Fibroblast of mammary gland (primary cell): ENCODE measurements at regions not wholly inside any gene's neighbourhood (a gene's known extent, or its start where the extent isn't known, plus 50 kb on each side); places are given as distances from the start of the nearest gene placed in this dataset.
A peak's percentile ranks its signal among the peaks of the same experiment; 100 is the strongest.

Experiments used
- DNase-seq: peaks from one replicate; pipeline ENCODE4 v3.0.0-alpha.2; 2010; ENCODE audit warnings: low read depth
- H3K4me3 ChIP-seq: 2 replicates; pipeline ENCODE4 v1.5.1; 2011; ENCODE audit warnings: low read depth, mild to moderate bottlenecking, low read length, moderate library complexity; ENCODE audit not compliant: control insufficient read depth
- TF ChIP-seq, protein P1 (sequence below): conservative IDR thresholded peaks from 2 replicates; pipeline ENCODE4 v1.5.1; 2011; ENCODE audit warnings: low read depth, low read length, inconsistent platforms; ENCODE audit not compliant: control insufficient read depth, insufficient read depth

DNA sequence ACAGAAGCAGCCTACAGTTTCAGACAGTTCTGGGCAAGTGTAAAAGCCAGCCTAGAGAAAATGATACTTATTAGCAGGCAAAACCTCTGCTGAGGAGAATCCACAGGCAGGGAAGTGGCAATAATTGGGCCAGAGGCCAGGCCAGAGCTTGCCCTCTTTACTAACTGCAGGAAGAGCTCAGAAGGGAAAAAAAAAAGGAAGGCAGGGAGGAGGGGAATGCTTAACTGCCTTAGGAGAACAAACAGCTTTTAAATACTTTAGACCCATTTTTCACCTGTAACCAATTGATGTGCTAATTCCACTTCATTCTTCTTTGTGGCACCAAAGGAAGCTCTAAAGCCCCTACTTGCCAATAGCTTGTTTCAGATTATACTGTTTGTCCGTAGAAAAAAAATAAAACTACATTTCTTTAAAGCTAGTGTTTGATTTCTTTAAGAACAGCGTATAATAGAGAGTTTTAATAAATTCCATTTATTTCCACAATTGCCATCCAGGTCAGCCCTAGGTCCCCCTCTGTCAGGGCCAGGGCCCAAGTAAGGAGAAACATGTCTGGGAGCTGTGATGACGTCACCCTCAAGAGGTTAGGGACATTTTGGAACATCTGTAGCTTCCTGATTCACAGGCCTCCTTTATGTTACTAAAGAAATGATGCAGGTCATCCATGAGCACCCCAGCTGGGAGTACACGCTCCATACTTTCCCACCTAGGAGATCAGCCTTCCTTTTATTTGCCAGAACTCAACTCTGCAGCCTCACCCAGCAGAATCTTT is 384.3 kb downstream of the CDC5L start:
- peak; percentile 12 for DNase-seq
- H3K4me3 ChIP-seq, result no peak overlapping the region
- TF ChIP-seq, protein P1, sequence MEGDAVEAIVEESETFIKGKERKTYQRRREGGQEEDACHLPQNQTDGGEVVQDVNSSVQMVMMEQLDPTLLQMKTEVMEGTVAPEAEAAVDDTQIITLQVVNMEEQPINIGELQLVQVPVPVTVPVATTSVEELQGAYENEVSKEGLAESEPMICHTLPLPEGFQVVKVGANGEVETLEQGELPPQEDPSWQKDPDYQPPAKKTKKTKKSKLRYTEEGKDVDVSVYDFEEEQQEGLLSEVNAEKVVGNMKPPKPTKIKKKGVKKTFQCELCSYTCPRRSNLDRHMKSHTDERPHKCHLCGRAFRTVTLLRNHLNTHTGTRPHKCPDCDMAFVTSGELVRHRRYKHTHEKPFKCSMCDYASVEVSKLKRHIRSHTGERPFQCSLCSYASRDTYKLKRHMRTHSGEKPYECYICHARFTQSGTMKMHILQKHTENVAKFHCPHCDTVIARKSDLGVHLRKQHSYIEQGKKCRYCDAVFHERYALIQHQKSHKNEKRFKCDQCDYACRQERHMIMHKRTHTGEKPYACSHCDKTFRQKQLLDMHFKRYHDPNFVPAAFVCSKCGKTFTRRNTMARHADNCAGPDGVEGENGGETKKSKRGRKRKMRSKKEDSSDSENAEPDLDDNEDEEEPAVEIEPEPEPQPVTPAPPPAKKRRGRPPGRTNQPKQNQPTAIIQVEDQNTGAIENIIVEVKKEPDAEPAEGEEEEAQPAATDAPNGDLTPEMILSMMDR, result no peak

DNA sequence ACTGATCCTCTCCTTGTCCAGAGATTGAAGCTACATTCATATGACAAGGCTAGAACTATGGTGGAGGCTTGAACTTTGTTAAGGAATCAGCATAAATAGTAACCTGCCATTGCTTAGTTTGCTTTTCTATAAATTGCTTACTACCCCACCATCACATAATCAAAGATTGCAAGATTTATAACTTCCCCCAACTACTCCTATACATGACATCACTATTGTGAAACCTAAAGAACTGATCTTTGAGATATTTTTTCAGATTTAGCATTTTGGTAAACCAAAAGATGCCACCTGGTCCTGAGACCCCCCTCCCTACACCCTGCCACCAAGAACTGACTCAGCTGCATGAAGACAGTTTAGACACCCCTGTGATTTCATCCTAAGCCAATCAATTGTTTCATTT is 385.3 kb downstream of the CDC5L start:
- H3K4me3 ChIP-seq, result no peak overlapping the region
- DNase-seq, result no peak
- TF ChIP-seq, protein P1, result no peak

DNA sequence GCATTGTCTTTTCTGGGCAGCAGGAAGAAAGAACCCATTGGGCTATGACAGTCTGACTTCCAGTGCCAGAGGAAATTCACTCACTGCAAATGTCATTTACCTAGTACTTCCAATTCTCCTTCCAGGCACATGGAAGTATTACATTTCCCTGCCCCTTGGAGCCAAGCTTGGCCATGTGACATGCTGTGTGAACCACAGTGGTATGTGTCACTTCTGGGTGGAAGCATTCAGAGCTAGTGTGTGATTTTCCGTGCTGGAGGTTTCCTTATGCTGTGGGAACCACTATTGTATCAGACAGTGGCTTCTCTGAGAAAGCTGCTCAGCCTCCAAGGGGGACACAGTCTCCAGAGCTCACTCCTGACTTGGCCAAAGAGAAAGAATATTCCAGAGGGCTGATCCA is 387.6 kb downstream of the CDC5L start:
- no peak overlapping the region for H3K4me3 ChIP-seq

DNA sequence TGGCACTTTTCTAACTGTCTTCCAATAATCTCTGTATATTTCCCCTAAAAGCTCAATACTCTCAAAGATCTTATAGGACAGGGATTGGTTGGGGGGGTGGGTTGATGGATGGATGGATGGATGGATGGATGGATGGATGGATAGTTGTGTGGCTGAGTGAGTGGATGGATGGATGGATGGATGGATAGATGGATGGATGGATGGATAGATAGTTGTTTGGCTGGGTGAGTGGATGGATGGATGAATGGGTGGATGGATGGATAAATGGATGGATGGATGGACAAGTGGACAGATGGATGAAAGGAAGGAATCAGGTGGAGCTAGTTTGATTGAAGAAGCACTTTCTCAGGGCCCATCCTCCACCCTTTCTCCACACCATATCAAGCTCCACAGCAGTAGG is 388.8 kb downstream of the CDC5L start:
- TF ChIP-seq, protein P1, result no peak
- no peak overlapping the region for H3K4me3 ChIP-seq
- DNase-seq, result no peak

More for the DNA sequence above, 387.6 kb downstream of the CDC5L start:
- no peak for DNase-seq
- TF ChIP-seq, protein P1, result no peak

DNA sequence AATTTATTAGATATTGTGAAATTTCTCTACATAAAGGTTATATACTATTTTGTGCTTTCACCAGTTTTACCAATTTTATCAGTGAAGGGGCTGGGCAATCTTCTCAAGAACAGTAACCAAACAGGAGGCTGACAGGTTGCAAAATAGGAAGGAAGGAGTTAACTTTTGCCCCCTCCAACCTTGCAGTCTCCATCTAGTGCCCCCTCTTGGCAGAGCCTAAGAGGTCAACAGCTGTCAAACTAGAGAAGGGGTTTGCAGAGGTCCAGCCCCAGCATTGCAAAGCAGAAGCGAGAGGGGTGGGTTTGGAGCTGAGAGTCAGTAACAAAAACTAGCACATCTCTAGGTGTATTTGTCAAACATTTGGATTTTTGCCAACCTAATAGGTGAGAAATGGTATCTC is 391.0 kb downstream of the CDC5L start:
- TF ChIP-seq, protein P1, result no peak
- no peak for DNase-seq
- H3K4me3 ChIP-seq, result no peak overlapping the region
